Breast epithelium (tissue), 3 donors: ENCODE measurements at regions not wholly inside any gene's neighbourhood (a gene's known extent, or its start where the extent isn't known, plus 50 kb on each side); places are given as distances from the start of the nearest gene placed in this dataset.

ENCODE experiments used
- POLR2A ChIP-seq: fragments of 450-650 bp; IDR thresholded peaks from one replicate; pipeline ENCODE4 v1.6.1; 2016; ENCODE audit warnings: antibody characterized with exemption, mild to moderate bottlenecking, moderate library complexity
- TF ChIP-seq, protein P1 (sequence below), 3 donors: fragments of 450-650 bp; IDR thresholded peaks; one replicate each; pipeline ENCODE4 v1.5.1; 2016 to 2017; ENCODE audit warnings: antibody characterized with exemption in 3 of 3, mild to moderate bottlenecking in 3 of 3, moderate library complexity in 3 of 3

DNA sequence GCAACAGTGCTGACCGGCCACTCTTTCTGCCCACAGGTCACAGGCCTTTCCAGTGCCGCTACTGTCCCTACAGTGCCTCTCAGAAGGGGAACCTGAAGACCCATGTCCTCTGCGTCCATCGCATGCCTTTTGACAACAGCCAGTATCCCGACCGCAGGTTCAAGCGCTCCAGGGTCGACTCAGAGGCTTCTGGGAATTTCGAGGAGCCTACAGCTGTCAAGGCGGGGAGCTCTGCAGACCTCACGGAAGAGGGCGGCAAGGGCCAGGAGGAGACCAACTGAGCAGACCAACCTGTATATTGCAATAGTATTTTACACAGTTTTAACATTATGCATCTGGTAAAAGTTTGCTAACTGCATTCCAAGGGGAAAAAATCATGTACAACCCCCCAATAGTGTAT, 338.5 kb downstream of the ZNF536 start:
- TF ChIP-seq POLR2A, result no peak
- TF ChIP-seq, protein P1, sequence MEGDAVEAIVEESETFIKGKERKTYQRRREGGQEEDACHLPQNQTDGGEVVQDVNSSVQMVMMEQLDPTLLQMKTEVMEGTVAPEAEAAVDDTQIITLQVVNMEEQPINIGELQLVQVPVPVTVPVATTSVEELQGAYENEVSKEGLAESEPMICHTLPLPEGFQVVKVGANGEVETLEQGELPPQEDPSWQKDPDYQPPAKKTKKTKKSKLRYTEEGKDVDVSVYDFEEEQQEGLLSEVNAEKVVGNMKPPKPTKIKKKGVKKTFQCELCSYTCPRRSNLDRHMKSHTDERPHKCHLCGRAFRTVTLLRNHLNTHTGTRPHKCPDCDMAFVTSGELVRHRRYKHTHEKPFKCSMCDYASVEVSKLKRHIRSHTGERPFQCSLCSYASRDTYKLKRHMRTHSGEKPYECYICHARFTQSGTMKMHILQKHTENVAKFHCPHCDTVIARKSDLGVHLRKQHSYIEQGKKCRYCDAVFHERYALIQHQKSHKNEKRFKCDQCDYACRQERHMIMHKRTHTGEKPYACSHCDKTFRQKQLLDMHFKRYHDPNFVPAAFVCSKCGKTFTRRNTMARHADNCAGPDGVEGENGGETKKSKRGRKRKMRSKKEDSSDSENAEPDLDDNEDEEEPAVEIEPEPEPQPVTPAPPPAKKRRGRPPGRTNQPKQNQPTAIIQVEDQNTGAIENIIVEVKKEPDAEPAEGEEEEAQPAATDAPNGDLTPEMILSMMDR (IDR thresholded peaks at IDR 0.05), result no peak
